Loucy (cell line): ENCODE measurements at regions not wholly inside any gene's neighbourhood (a gene's known extent, or its start where the extent isn't known, plus 50 kb on each side); places are given as distances from the start of the nearest gene placed in this dataset.

Experiments
- EZH2phosphoT487 ChIP-seq: fragments of 200-600 bp; IDR thresholded peaks from 2 replicates; pipeline ENCODE4 v1.6.1; 2018; ENCODE audit warnings: antibody characterized with exemption, mild to moderate bottlenecking, moderate library complexity, borderline replicate concordance
- TF ChIP-seq, protein P1 (sequence below): fragments of 200-600 bp; sonication (generic); conservative IDR thresholded peaks from 2 replicates; pipeline ENCODE4 v1.5.1; 2014; ENCODE audit warnings: mild to moderate bottlenecking, antibody characterized with exemption, low read length

DNA sequence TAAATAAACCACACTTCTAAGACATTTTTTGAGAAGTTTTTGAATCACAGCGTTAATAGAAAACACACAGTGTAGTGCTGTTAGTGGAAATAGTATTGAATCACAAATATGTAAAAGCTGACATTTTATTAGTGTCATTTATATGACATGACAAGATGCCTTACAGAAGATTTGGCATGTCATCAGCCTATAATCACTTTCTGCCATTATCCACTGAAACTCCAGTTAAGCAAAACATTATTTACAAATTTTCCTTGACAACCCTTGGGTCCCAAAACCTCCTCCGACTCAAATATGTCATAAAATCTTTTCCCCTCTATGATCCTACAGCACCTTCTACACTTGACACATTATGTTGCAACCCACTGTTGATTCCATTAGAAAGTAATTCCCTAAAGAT lies 376.9 kb upstream of the LRFN5 start:
- TF ChIP-seq, protein P1, sequence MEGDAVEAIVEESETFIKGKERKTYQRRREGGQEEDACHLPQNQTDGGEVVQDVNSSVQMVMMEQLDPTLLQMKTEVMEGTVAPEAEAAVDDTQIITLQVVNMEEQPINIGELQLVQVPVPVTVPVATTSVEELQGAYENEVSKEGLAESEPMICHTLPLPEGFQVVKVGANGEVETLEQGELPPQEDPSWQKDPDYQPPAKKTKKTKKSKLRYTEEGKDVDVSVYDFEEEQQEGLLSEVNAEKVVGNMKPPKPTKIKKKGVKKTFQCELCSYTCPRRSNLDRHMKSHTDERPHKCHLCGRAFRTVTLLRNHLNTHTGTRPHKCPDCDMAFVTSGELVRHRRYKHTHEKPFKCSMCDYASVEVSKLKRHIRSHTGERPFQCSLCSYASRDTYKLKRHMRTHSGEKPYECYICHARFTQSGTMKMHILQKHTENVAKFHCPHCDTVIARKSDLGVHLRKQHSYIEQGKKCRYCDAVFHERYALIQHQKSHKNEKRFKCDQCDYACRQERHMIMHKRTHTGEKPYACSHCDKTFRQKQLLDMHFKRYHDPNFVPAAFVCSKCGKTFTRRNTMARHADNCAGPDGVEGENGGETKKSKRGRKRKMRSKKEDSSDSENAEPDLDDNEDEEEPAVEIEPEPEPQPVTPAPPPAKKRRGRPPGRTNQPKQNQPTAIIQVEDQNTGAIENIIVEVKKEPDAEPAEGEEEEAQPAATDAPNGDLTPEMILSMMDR = no peak
- no peak for TF ChIP-seq EZH2phosphoT487
